SU-DHL-6 (cell line): ENCODE measurements at regions not wholly inside any gene's neighbourhood (a gene's known extent, or its start where the extent isn't known, plus 50 kb on each side); places are given as distances from the start of the nearest gene placed in this dataset.

ENCODE experiments used
- H2AFZ ChIP-seq: fragments of 200-600 bp; sonication (generic); 2 replicates; pipeline ENCODE4 v1.6.1; 2014; ENCODE audit warnings: low read depth, mild to moderate bottlenecking, moderate library complexity, mixed read lengths, antibody characterized with exemption, low read length; ENCODE audit not compliant: severe bottlenecking
- H3F3A ChIP-seq: fragments of 200-600 bp; shearing (Covaris generic); 2 replicates; pipeline ENCODE4 v1.6.0; 2016; ENCODE audit warnings: antibody characterized with exemption, mild to moderate bottlenecking; ENCODE audit not compliant: insufficient read depth
- H3K27ac ChIP-seq: fragments of 200-600 bp; sonication (generic); 2 replicates; pipeline ENCODE4 v1.5.1; 2016; ENCODE audit warnings: low read depth, mild to moderate bottlenecking, low read length, moderate library complexity, mixed read lengths
- H3K27me3 ChIP-seq: fragments of 200-600 bp; sonication (generic), shearing (Covaris generic); 2 replicates; pipeline ENCODE4 v1.6.0; 2014; ENCODE audit warnings: mild to moderate bottlenecking, low read length
- H3K36me3 ChIP-seq: fragments of 200-600 bp; sonication (generic); 2 replicates; pipeline ENCODE4 v1.6.1; 2014; ENCODE audit warnings: mild to moderate bottlenecking, low read length, mixed read lengths
- H3K4me2 ChIP-seq: fragments of 300-600, 200-600 bp; shearing (Covaris generic), sonication (generic); 2 replicates; pipeline ENCODE4 v1.6.0; 2014; ENCODE audit warnings: low read length, low read depth, mild to moderate bottlenecking; ENCODE audit not compliant: poor library complexity, severe bottlenecking
- H3K4me3 ChIP-seq: fragments of 200-600 bp; sonication (generic); 2 replicates; pipeline ENCODE4 v1.5.1; 2014; ENCODE audit warnings: antibody characterized with exemption, low read length, mild to moderate bottlenecking, mixed read lengths; ENCODE audit not compliant: insufficient read depth, poor library complexity, severe bottlenecking
- H3K79me2 ChIP-seq: fragments of 200-600 bp; sonication (generic); 2 replicates; pipeline ENCODE4 v1.6.1; 2014; ENCODE audit warnings: mild to moderate bottlenecking, low read length, moderate library complexity; ENCODE audit not compliant: insufficient read depth
- H3K9ac ChIP-seq: fragments of 200-600 bp; sonication (generic); 2 replicates; pipeline ENCODE4 v1.7.0; 2014; ENCODE audit warnings: mild to moderate bottlenecking, low read length
- H3K9me2 ChIP-seq: fragments of 200-600 bp; sonication (generic); replicated peaks from 2 replicates; pipeline ENCODE4 v1.6.1; 2014; ENCODE audit warnings: low read length; ENCODE audit not compliant: insufficient read depth
- H3K9me3 ChIP-seq: fragments of 200-600 bp; sonication (generic); 2 replicates; pipeline ENCODE4 v1.6.1; 2014; ENCODE audit warnings: low read length, mixed read lengths; ENCODE audit not compliant: insufficient read depth
- H4K20me1 ChIP-seq: fragments of 200-600 bp; sonication (generic); 2 replicates; pipeline ENCODE4 v1.6.1; 2014; ENCODE audit warnings: low read depth, mild to moderate bottlenecking, antibody characterized with exemption, low read length, moderate library complexity, mixed read lengths
- EZH2phosphoT487 ChIP-seq: fragments of 200-600 bp; sonication (generic), shearing (Covaris generic); conservative IDR thresholded peaks from 2 replicates; pipeline ENCODE4 v1.6.1; 2018; ENCODE audit warnings: mild to moderate bottlenecking, antibody characterized with exemption, low read length, moderate library complexity, mixed read lengths
- TF ChIP-seq, protein P1 (sequence below): fragments of 200-600 bp; sonication (generic); IDR thresholded peaks from one replicate; pipeline ENCODE4 v1.5.1; 2017; ENCODE audit warnings: antibody characterized with exemption, mild to moderate bottlenecking, low read length, moderate library complexity; ENCODE audit not compliant: insufficient read depth, poor library complexity, severe bottlenecking

DNA sequence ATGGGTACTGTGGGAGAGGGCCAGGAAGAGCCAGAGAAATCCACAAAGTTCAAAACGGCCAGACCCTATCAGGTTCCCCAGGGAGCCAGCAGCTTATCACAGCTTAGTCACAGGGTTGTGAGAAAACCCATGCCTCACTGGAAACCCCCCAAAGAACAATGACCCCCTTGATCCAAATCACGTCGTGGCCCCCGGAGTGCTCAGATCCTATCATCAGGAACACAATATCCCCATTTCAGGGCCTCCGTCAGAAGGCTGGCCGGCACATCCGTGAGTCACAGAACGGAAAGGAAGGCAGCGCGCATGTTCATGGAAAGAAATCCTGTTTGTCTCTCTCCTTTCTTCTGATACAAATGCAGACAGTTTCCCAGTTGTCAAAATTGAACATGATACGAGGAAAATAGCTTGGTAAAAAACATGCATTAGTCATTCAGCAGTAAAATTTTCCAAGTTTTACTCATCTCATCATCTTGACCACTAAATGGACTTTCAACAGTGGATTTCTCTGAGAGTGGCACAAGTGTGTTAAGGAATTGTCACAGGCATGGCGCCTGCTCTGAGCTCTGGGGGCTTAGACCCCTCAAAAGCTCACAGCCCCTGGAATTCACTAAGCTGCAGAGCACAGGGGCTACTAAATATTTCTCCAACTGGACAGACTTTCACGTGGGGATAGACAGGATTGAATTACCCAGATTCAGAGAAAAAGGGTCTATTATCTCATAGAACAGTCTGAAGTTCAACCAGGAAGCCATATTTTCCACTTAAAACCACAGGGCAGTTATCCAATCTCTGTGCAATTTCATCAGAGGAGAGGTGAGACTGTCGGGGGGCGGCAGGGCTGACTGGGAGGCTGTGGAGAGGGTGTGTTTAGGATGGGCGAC is 124.8 kb downstream of the RIPK4 start:
- Histone ChIP-seq H3K9me2 (no peaks in the 10 kb centered on the region), H3K27ac (no peak overlapping the region), H2AFZ (no peak overlapping the region), H4K20me1 (0 out of 2 replicates have a peak, but pooled peaks cover 4% of the 10 kb centered on the region), H3K9ac (no peak overlapping the region), H3K27me3 (no peaks in the 10 kb centered on the region), H3K4me3 (no peak overlapping the region), H3K79me2 (no peaks in the 10 kb centered on the region), H3K4me2 (no peak overlapping the region), H3K36me3 (no peaks in the 10 kb centered on the region), H3F3A (no peaks in the 10 kb centered on the region), H3K9me3 (no peaks in the 10 kb centered on the region)
- TF ChIP-seq EZH2phosphoT487: no peak
- TF ChIP-seq, protein P1, sequence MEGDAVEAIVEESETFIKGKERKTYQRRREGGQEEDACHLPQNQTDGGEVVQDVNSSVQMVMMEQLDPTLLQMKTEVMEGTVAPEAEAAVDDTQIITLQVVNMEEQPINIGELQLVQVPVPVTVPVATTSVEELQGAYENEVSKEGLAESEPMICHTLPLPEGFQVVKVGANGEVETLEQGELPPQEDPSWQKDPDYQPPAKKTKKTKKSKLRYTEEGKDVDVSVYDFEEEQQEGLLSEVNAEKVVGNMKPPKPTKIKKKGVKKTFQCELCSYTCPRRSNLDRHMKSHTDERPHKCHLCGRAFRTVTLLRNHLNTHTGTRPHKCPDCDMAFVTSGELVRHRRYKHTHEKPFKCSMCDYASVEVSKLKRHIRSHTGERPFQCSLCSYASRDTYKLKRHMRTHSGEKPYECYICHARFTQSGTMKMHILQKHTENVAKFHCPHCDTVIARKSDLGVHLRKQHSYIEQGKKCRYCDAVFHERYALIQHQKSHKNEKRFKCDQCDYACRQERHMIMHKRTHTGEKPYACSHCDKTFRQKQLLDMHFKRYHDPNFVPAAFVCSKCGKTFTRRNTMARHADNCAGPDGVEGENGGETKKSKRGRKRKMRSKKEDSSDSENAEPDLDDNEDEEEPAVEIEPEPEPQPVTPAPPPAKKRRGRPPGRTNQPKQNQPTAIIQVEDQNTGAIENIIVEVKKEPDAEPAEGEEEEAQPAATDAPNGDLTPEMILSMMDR: no peak

DNA sequence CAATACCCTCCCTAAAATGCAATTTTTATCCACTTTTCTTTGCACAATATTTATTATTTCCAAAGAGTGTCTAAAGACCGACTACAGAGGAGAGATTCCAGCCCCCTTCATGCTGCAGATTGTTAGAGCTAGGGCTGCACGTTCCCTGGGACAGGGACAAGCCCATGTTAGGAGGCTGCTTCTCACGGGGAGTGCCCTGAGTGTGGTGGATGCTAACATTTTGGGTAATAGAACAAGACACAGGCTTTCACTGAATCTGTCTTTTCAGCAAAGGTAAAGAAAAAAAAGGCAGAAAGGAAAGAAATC is 125.4 kb downstream of the RIPK4 start:
- H3K9ac ChIP-seq: no peak overlapping the region
- no peak overlapping the region for H3K4me2 ChIP-seq
- no peak overlapping the region for H3K27ac ChIP-seq
- H3K36me3 ChIP-seq: no peaks in the 10 kb centered on the region
- no peaks in the 10 kb centered on the region for H3K79me2 ChIP-seq
- TF ChIP-seq, protein P1: no peak
- no peak for TF ChIP-seq EZH2phosphoT487
- H3K9me2 ChIP-seq: no peaks in the 10 kb centered on the region
- no peaks in the 10 kb centered on the region for H3K9me3 ChIP-seq
- H4K20me1 ChIP-seq: 0 out of 2 replicates have a peak, but pooled peaks cover 4% of the 10 kb centered on the region
- H3K27me3 ChIP-seq: no peaks in the 10 kb centered on the region
- no peak overlapping the region for H3K4me3 ChIP-seq
- no peaks in the 10 kb centered on the region for H3F3A ChIP-seq
- no peak overlapping the region for H2AFZ ChIP-seq

DNA sequence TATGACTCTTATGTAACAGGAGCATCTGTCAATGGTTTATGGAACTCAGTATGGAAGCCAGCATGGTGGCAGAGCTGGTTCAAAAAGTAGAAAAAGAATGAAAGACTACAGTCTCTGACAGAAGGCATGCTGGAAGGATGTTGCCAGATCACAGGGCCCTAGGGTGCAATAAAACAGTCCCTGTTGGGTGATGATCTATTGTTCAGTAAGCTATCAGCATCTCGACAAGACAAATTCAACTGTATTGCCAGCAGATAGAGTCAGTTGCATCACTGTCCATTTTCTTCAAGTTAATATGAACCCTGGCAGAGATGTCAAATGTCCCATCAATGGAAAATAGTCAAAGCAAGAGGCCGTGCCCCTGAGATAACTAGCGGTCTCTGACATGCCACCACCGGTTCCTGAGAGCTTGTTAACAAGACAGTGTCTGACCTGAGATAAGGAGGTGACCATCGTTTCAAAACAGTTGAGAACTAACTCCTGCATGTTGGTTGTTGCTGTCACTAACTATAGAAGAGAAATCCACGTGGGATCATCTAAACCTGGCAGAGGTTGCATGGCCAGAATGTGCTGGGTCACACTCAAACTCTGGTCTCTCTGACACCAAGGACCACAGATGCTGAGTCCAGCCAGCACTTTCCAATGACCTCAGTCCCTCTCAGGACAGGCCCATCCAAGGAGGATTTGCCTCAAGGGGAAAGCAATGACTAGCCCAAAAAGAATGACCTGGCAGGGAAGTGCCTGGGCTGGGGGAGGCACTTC is 125.9 kb downstream of the RIPK4 start:
- no peak for TF ChIP-seq EZH2phosphoT487
- TF ChIP-seq, protein P1: no peak
- no peaks in the 10 kb centered on the region for H3K36me3 ChIP-seq
- H3K27me3 ChIP-seq: no peaks in the 10 kb centered on the region
- H3K27ac ChIP-seq: no peak overlapping the region
- no peaks in the 10 kb centered on the region for H3F3A ChIP-seq
- H3K4me2 ChIP-seq: no peak overlapping the region
- no peaks in the 10 kb centered on the region for H3K79me2 ChIP-seq
- no peak overlapping the region for H2AFZ ChIP-seq
- H3K9me2 ChIP-seq: no peaks in the 10 kb centered on the region
- no peaks in the 10 kb centered on the region for H3K9me3 ChIP-seq
- H3K9ac ChIP-seq: no peak overlapping the region
- no peak overlapping the region for H3K4me3 ChIP-seq
- 0 out of 2 replicates have a peak, but pooled peaks cover 4% of the 10 kb centered on the region for H4K20me1 ChIP-seq
